Ovary (tissue), 7 donors: ENCODE measurements at regions not wholly inside any gene's neighbourhood (a gene's known extent, or its start where the extent isn't known, plus 50 kb on each side); places are given as distances from the start of the nearest gene placed in this dataset.

ENCODE experiments used
- DNase-seq, 5 donors: peaks; one replicate each; pipeline ENCODE4 v3.0.0-alpha.2; 2019 to 2020
- H3K27ac ChIP-seq, 2 donors: fragments of 200-600 bp; one replicate each; pipeline versions ENCODE4 v1.5.1 to v1.8.0; 2019 to 2022
- H3K27me3 ChIP-seq: fragments of 200-600 bp; one replicate; pipeline ENCODE4 v1.8.0; 2022
- H3K36me3 ChIP-seq: fragments of 200-600 bp; sonication (generic); one replicate; pipeline ENCODE4 v1.5.1; 2019
- H3K4me1 ChIP-seq: one replicate; pipeline ENCODE4 v1.8.1; 2013; ENCODE audit warnings: mild to moderate bottlenecking, moderate library complexity; ENCODE audit not compliant: insufficient read depth
- H3K4me3 ChIP-seq: fragments of 200-600 bp; sonication (generic); one replicate; pipeline ENCODE4 v1.5.1; 2017
- H3K9me3 ChIP-seq, 2 donors: fragments of 200-600 bp in 1 of 2; sonication (generic) in 1 of 2; one replicate each; pipeline versions ENCODE4 v1.5.1 to v1.8.1; 2013 to 2019; ENCODE audit warnings: mild to moderate bottlenecking in 1 of 2, moderate library complexity in 1 of 2
- CTCF ChIP-seq, 3 donors: fragments of 450-650 bp in 2 of 3; fragments of 200-600 bp in 1 of 3; IDR thresholded peaks; one replicate each; pipeline versions ENCODE4 v1.5.1 to v1.8.0; 2016 to 2022; ENCODE audit warnings: antibody characterized with exemption in 3 of 3, mild to moderate bottlenecking in 1 of 3
- EP300 ChIP-seq: sonication (generic); formaldehyde crosslinking; IDR thresholded peaks from one replicate; pipeline ENCODE4 v1.6.1; 2017; ENCODE audit warnings: antibody characterized with exemption
- POLR2A ChIP-seq: fragments of 450-650 bp; IDR thresholded peaks from one replicate; pipeline ENCODE4 v1.6.1; 2017; ENCODE audit warnings: antibody characterized with exemption, mild to moderate bottlenecking, moderate library complexity
- WGBS, 3 donors: extraction: QIAGEN DNeasy Blood & Tissue Kit in 1 of 3; methylation state at CpG; one replicate each; pipeline versions ENCODE4 v1.1.5 to v1.1.7; 2013 to 2017; 5-methylcytosine and 5-hydroxymethylcytosine counted together
- intact Hi-C, 4 donors: fragments of 100-400 bp; cut with DNase I; formaldehyde crosslinking; loops; one replicate each; pipeline versions ENCODE4 v1.11.0 to v1.15.1; 2022 to 2023
- donor health status: DM: no; HTN: no; CAD: no; lungs with moderate emphysema.
- donor health status: DM: no; HTN: no; CAD: no.
- donor health status: Bipolar disorder and iron deficiency.
- donor health status: DM: no; HTN: no; CAD: no.
- donor health status: DM: yes; HTN: yes; CAD: no.

- WGBS, 3 donors, result 84 to 91% (median 88%) methylated on average over 12 of the region's 12 CpGs
- Histone ChIP-seq H3K27me3 (no peaks in the 10 kb centered on the region), H3K4me1 (no peaks in the 10 kb centered on the region), H3K36me3 (no peaks in the 10 kb centered on the region), H3K4me3 (no peak overlapping the region), H3K9me3 (no peaks in the 10 kb centered on the region), H3K27ac (no peak overlapping the region)
- intact Hi-C loops, result no loop called here
- TF ChIP-seq EP300 (no peak), CTCF (IDR thresholded peaks at IDR 0.05) (no peak), POLR2A (no peak)
- DNase-seq, result no peak
These were observed 86.2 kb downstream of the MCFD2 start for GRCh38 chr2:46829231-46829995.

GRCh38 chr2:46828491-46829230 is 86.9 kb downstream of the MCFD2 start:
- Histone ChIP-seq H3K9me3 (no peaks in the 10 kb centered on the region), H3K4me1 (no peaks in the 10 kb centered on the region), H3K36me3 (no peaks in the 10 kb centered on the region), H3K4me3 (no peak overlapping the region), H3K27ac (no peak overlapping the region), H3K27me3 (no peaks in the 10 kb centered on the region)
- DNase-seq, result no peak
- TF ChIP-seq EP300 (no peak), CTCF (IDR thresholded peaks at IDR 0.05) (no peak), POLR2A (no peak)
- WGBS, 3 donors, result 91 to 94% (median 93%) methylated on average over 2 of the region's 2 CpGs
- intact Hi-C loops, result no loop called here

- WGBS, 3 donors, result 94 to 99% (median 97%) methylated on average over 3 of the region's 3 CpGs
- H3K4me3 ChIP-seq, result no peak overlapping the region
These were observed 87.5 kb downstream of the MCFD2 start for GRCh38 chr2:46828135-46828438.

More at GRCh38 chr2:46828135-46828438, 87.5 kb downstream of the MCFD2 start:
- H3K27ac ChIP-seq, result no peak overlapping the region
- no peak for DNase-seq
- H3K27me3 ChIP-seq, result no peaks in the 10 kb centered on the region
- no peaks in the 10 kb centered on the region for H3K36me3 ChIP-seq
- no peak for TF ChIP-seq POLR2A
- no peak for TF ChIP-seq EP300
- no peak for TF ChIP-seq CTCF (IDR thresholded peaks at IDR 0.05)
- intact Hi-C loops, result no loop called here
- H3K4me1 ChIP-seq, result no peaks in the 10 kb centered on the region
- H3K9me3 ChIP-seq, result no peaks in the 10 kb centered on the region
